ENCODE measurements at regions not wholly inside any gene's neighbourhood (a gene's known extent, or its start where the extent isn't known, plus 50 kb on each side); places are given as distances from the start of the nearest gene placed in this dataset.

DNA sequence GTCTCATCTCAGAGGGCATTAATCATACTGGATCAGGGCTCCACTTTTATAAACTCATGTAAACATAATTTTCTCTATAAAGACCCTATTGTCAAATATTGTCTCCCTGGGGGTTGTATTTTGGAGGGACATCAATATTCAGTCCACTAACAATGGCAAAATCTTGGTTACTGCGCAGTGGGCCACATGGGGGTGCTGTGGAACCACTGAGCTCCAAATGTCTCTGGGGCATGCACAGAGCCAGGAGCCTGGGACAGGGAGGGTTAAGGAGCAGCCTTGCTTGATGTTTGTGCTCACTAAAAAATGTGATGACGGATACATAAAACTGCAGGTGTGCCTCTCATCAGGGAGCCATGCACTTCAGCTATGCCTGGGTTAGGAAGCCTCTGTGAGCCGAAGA is 62.1 kb upstream of the PRSS58 start:
- Histone ChIP-seq H3K4me1 (no peaks in the 10 kb centered on the region), H3K9ac (ENCODE audit: low read depth in 2 of 2, low read length in 2 of 2) (no peak overlapping the region), H3K9me3 (no peaks in the 10 kb centered on the region), H3K27ac (no peak overlapping the region), H3K27me3 (no peaks in the 10 kb centered on the region), H3K4me3 (no peak overlapping the region), H3K36me3 (no peaks in the 10 kb centered on the region)
- no peak for DNase-seq
- intact Hi-C loops (cut with DNase I): no loop called here
- TF ChIP-seq, protein P1, sequence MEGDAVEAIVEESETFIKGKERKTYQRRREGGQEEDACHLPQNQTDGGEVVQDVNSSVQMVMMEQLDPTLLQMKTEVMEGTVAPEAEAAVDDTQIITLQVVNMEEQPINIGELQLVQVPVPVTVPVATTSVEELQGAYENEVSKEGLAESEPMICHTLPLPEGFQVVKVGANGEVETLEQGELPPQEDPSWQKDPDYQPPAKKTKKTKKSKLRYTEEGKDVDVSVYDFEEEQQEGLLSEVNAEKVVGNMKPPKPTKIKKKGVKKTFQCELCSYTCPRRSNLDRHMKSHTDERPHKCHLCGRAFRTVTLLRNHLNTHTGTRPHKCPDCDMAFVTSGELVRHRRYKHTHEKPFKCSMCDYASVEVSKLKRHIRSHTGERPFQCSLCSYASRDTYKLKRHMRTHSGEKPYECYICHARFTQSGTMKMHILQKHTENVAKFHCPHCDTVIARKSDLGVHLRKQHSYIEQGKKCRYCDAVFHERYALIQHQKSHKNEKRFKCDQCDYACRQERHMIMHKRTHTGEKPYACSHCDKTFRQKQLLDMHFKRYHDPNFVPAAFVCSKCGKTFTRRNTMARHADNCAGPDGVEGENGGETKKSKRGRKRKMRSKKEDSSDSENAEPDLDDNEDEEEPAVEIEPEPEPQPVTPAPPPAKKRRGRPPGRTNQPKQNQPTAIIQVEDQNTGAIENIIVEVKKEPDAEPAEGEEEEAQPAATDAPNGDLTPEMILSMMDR (IDR thresholded peaks at IDR 0.05): no peak

DNA sequence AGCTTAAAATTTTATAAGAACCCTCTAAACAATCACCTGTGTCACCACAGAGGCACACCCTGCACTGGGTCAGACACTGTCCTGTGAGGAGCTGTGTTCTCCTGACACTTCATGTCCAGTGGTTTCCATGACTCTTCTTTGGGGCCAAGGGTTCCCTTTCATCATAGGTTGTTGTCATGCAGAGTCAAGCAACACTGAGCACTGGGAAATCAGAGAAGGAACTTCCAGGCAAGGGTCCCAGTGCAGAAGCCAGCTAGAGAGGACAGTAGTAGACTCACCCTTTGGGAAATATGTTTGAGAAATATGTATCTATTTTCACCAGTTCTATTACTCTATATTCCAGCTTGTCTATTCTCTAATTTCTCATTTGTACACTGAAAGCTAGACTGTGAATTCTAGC is 56.4 kb upstream of the PRSS58 start:
- Histone ChIP-seq H3K4me1 (no peaks in the 10 kb centered on the region), H3K9ac (ENCODE audit: low read depth in 2 of 2, low read length in 2 of 2) (no peak overlapping the region), H3K27me3 (no peaks in the 10 kb centered on the region), H3K27ac (no peak overlapping the region), H3K4me3 (no peak overlapping the region), H3K36me3 (no peaks in the 10 kb centered on the region), H3K9me3 (no peaks in the 10 kb centered on the region)
- intact Hi-C loops (cut with DNase I): no loop called here
- DNase-seq: no peak
- TF ChIP-seq, protein P1 (IDR thresholded peaks at IDR 0.05): no peak

DNA sequence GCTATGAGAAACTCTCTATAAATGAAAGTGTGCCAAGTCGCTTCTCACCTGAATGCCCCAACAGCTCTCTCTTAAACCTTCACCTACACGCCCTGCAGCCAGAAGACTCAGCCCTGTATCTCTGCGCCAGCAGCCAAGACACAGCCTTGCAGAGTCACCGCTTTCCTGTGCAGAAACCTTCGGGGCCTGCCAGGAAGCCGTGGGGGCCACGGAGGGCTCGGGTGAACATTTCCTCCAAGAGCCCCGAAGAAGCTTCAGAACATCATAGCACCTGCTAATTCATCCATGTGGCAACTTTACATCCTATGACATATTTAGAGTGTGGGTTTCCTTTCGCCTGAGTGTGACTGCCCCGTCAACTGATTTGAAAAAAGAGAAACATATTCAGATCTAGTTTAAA is 55.7 kb upstream of the PRSS58 start:
- Histone ChIP-seq H3K9ac (ENCODE audit: low read depth in 2 of 2, low read length in 2 of 2) (no peak overlapping the region), H3K4me1 (no peaks in the 10 kb centered on the region), H3K9me3 (no peaks in the 10 kb centered on the region), H3K27me3 (no peaks in the 10 kb centered on the region), H3K4me3 (no peak overlapping the region), H3K27ac (no peak overlapping the region), H3K36me3 (no peaks in the 10 kb centered on the region)
- TF ChIP-seq, protein P1 (IDR thresholded peaks at IDR 0.05): no peak
- intact Hi-C loops (cut with DNase I): no loop called here
- no peak for DNase-seq

DNA sequence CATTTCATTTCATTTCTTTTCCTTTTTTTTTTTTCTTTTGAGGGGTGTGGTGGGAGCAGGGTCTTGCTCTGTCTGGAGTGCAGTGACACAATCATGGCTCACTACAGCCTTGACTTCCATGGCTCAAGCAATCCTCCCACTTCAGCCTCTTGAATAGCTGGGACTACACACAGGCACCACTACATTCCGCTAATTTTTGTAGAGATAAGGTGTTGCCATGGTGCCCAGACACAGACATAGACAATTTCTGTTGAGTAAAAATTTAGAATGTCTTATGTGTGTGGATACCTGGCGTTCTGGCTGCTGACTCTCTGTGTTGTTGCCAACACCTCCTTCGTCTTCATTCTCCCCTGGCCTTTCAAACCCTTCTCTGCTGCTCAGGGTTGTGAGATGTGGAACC is 54.0 kb upstream of the PRSS58 start:
- intact Hi-C loops (cut with DNase I): no loop called here
- Histone ChIP-seq H3K9me3 (no peaks in the 10 kb centered on the region), H3K27me3 (no peaks in the 10 kb centered on the region), H3K4me3 (no peak overlapping the region), H3K27ac (no peak overlapping the region), H3K9ac (ENCODE audit: low read depth in 2 of 2, low read length in 2 of 2) (no peak overlapping the region), H3K36me3 (no peaks in the 10 kb centered on the region), H3K4me1 (no peaks in the 10 kb centered on the region)
- TF ChIP-seq, protein P1 (IDR thresholded peaks at IDR 0.05): no peak
- DNase-seq: no peak

DNA sequence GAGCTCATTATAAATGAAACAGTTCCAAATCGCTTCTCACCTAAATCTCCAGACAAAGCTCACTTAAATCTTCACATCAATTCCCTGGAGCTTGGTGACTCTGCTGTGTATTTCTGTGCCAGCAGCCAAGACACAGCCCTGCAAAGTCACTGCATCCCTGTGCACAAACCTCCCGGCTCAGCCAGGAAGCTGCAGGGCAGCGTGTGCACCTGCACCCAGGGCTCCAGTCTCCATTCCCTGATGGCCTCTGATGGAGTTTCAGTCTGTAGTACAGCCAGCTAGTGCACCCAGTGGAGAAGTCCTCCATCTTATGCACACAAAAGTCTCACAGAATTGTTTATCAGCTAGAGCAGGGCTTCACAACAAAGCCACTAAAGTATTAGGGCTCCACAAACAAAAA is 51.1 kb upstream of the PRSS58 start:
- Histone ChIP-seq H3K36me3 (no peaks in the 10 kb centered on the region), H3K27me3 (no peaks in the 10 kb centered on the region), H3K9ac (ENCODE audit: low read depth in 2 of 2, low read length in 2 of 2) (no peak overlapping the region), H3K4me1 (no peaks in the 10 kb centered on the region), H3K9me3 (no peaks in the 10 kb centered on the region), H3K4me3 (no peak overlapping the region), H3K27ac (no peak overlapping the region)
- no peak for DNase-seq
- TF ChIP-seq, protein P1 (IDR thresholded peaks at IDR 0.05): no peak
- intact Hi-C loops (cut with DNase I): loop anchor here (2.0 kb wide), 1 partner anchor 36 kb away; no protein-coding TSS in a partner anchor

DNA sequence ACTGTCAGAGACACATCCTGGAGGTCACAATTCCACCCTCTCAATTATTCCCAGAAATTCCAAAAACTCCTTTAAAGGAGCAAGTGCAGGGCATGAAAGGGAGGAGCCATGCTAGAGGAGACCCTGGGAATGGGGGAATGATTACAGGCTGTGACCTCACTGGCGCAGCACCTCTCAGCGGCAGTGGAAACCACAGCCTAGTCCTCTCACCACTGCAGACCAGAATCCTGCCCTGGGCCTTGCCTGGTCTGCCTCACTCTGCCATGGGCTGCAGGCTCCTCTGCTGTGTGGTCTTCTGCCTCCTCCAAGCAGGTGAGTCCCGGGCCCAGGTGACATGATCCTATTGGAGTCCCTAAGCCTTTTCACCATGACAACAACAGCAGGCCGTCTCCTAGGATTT is 50.5 kb upstream of the PRSS58 start:
- H3K27ac ChIP-seq: no peak overlapping the region
- H3K27me3 ChIP-seq: no peaks in the 10 kb centered on the region
- H3K36me3 ChIP-seq: no peaks in the 10 kb centered on the region
- H3K4me3 ChIP-seq: no peak overlapping the region
- H3K9ac ChIP-seq (ENCODE audit: low read depth in 2 of 2, low read length in 2 of 2): no peak overlapping the region
- TF ChIP-seq, protein P1 (IDR thresholded peaks at IDR 0.05): no peak
- DNase-seq: no peak
- H3K9me3 ChIP-seq: no peaks in the 10 kb centered on the region
- H3K4me1 ChIP-seq: no peaks in the 10 kb centered on the region
- intact Hi-C loops (cut with DNase I): loop anchor here (2.0 kb wide), 1 partner anchor 36 kb away; no protein-coding TSS in a partner anchor
